HUES6 (cell line): ENCODE measurements at regions not wholly inside any gene's neighbourhood (a gene's known extent, or its start where the extent isn't known, plus 50 kb on each side); places are given as distances from the start of the nearest gene placed in this dataset.

Experiments used
- H3K27ac ChIP-seq: 2 replicates; pipeline ENCODE4 v1.7.0; 2013; ENCODE audit warnings: low read depth, mild to moderate bottlenecking, low read length, inconsistent platforms
- H3K27me3 ChIP-seq: 2 replicates; pipeline ENCODE4 v1.6.1; 2013; ENCODE audit warnings: low read length; ENCODE audit not compliant: control insufficient read depth, insufficient read depth
- H3K36me3 ChIP-seq: 2 replicates; pipeline ENCODE4 v1.6.1; 2013; ENCODE audit warnings: low read length; ENCODE audit not compliant: control insufficient read depth, insufficient read depth
- H3K4me1 ChIP-seq: 2 replicates; pipeline ENCODE4 v1.6.1; 2013; ENCODE audit warnings: low read length; ENCODE audit not compliant: control insufficient read depth, insufficient read depth
- H3K4me3 ChIP-seq: 2 replicates; pipeline ENCODE4 v1.5.1; 2013; ENCODE audit warnings: low read depth, low read length
- H3K9ac ChIP-seq: one replicate; pipeline ENCODE4 v1.6.1; 2013; ENCODE audit warnings: mild to moderate bottlenecking, low read length
- H3K9me3 ChIP-seq: 2 replicates; pipeline ENCODE4 v1.6.1; 2013; ENCODE audit warnings: low read depth, low read length; ENCODE audit not compliant: control insufficient read depth, insufficient read depth

DNA sequence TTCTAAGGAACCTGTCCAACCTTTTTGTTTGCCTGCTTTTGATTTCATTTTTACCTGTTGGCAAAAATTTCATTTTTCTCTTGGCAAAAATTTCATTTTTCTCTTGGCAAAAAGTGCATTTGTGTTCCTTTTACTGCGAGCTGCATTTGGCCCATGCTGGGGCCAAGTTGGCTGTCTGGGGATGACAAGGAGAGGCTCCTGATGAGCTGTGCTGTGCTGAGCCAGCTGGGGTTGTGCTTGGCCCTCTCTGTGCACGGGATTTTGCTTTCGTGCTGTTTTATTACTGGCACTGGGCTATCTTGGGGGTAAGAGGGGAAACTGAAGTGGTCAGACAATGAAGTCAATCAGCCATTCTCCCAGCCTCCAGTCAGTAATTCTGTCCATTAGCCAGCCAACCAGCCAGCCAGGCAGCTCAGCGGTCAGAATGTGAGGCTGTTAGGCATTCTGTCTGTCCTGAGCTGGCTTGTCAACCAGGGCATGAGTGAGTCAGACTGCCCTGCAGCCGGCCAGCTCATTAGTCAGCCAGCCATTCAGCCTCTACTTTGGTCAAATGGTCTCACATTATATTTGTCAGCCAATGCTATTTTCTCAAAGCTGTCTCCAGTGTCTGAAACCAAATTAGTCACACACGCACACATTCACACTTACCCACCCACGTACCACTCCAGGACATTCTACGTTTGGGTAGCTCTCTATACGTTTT, 56.9 kb upstream of the PRPS1 start:
- H3K27ac ChIP-seq: no peak overlapping the region
- H3K9me3 ChIP-seq: no peaks in the 10 kb centered on the region
- H3K4me3 ChIP-seq: no peak overlapping the region
- H3K36me3 ChIP-seq: no peaks in the 10 kb centered on the region
- no peak overlapping the region for H3K9ac ChIP-seq
- H3K4me1 ChIP-seq: peaks cover 23% of the 10 kb centered on the region
- peaks cover 4% of the 10 kb centered on the region; the same call in 1 of the 2 replicates for H3K27me3 ChIP-seq

- peaks cover 13% of the 10 kb centered on the region; the same call in 1 of the 2 replicates for H3K4me1 ChIP-seq
- peaks cover 7% of the 10 kb centered on the region; the same call in 1 of the 2 replicates for H3K27me3 ChIP-seq
- H3K9me3 ChIP-seq: no peaks in the 10 kb centered on the region
- no peak overlapping the region for H3K9ac ChIP-seq
- H3K27ac ChIP-seq: no peak overlapping the region
- no peaks in the 10 kb centered on the region for H3K36me3 ChIP-seq
- H3K4me3 ChIP-seq: no peak overlapping the region
Observed at GRCh38 chrX:107573016-107573415, 55.3 kb upstream of the PRPS1 start.

- Histone ChIP-seq H3K9me3 (no peaks in the 10 kb centered on the region), H3K27me3 (peaks cover 7% of the 10 kb centered on the region; the same call in 1 of the 2 replicates), H3K36me3 (no peaks in the 10 kb centered on the region), H3K9ac (no peak overlapping the region), H3K27ac (no peak overlapping the region), H3K4me3 (no peak overlapping the region), H3K4me1 (peaks cover 13% of the 10 kb centered on the region; the same call in 1 of the 2 replicates)
Observed at GRCh38 chrX:107574054-107574683, 54.1 kb upstream of the PRPS1 start.

GRCh38 chrX:107574711-107575110, 53.6 kb upstream of the PRPS1 start:
- no peaks in the 10 kb centered on the region for H3K36me3 ChIP-seq
- H3K27me3 ChIP-seq: peaks cover 7% of the 10 kb centered on the region; the same call in 1 of the 2 replicates
- H3K27ac ChIP-seq: no peak overlapping the region
- no peak overlapping the region for H3K4me3 ChIP-seq
- H3K4me1 ChIP-seq: peaks cover 13% of the 10 kb centered on the region; the same call in 1 of the 2 replicates
- no peak overlapping the region for H3K9ac ChIP-seq
- H3K9me3 ChIP-seq: no peaks in the 10 kb centered on the region

DNA sequence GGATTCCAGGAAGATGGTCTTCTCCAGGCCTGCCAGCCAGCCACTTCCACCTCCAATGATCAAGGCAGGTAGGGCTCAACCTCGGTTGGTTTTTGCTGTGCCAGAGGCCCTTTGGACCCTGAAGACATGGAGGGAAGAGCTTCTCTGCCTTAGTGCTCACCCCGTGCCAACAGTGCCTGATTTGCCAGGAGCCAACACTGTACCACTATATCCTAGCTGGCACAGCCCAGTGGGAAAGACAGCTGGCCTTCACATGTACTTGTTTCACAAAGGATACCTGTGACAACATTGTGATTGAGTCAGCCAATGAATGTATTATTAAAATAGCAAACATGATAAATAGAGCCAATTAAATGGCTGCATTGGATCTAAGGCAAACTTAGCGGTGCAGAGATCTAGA, 51.9 kb upstream of the PRPS1 start:
- H3K27me3 ChIP-seq: peaks cover 7% of the 10 kb centered on the region; the same call in 1 of the 2 replicates
- H3K27ac ChIP-seq: no peak overlapping the region
- no peaks in the 10 kb centered on the region for H3K36me3 ChIP-seq
- H3K4me3 ChIP-seq: no peak overlapping the region
- H3K9me3 ChIP-seq: no peaks in the 10 kb centered on the region
- H3K4me1 ChIP-seq: peaks cover 4% of the 10 kb centered on the region; the same call in 1 of the 2 replicates
- no peak overlapping the region for H3K9ac ChIP-seq

GRCh38 chrX:107576841-107577240, 51.5 kb upstream of the PRPS1 start:
- no peak overlapping the region for H3K9ac ChIP-seq
- H3K27ac ChIP-seq: no peak overlapping the region
- H3K36me3 ChIP-seq: no peaks in the 10 kb centered on the region
- no peak overlapping the region for H3K4me3 ChIP-seq
- H3K4me1 ChIP-seq: no peaks in the 10 kb centered on the region; the same call in 1 of the 2 replicates
- H3K27me3 ChIP-seq: peaks cover 7% of the 10 kb centered on the region; the same call in 1 of the 2 replicates
- peaks cover 3% of the 10 kb centered on the region; the same call in 1 of the 2 replicates for H3K9me3 ChIP-seq

DNA sequence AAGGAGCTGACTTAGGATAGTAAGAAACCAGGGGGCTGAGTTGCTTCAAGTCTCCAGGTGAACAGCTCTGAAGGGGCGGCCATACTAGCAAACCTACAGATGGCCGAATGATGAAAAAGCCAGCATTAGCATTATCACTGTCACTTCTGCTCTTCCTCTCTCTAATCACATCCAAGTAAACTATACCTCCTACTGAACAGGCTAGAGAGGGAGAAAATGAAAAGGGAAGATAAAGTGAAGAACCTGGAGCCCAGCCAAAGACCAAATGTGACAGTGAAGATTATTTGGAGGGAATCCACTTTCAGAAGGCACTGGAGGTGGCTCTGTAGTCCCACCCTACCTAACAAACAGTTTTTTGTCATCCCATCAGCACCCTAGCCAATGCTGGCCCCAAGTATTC, 50.4 kb upstream of the PRPS1 start:
- Histone ChIP-seq H3K27ac (no peak overlapping the region), H3K9ac (no peak overlapping the region), H3K9me3 (peaks cover 5% of the 10 kb centered on the region; the same call in 1 of the 2 replicates), H3K27me3 (peaks cover 7% of the 10 kb centered on the region; the same call in 1 of the 2 replicates), H3K4me1 (no peaks in the 10 kb centered on the region; the same call in 1 of the 2 replicates), H3K36me3 (no peaks in the 10 kb centered on the region), H3K4me3 (no peak overlapping the region)
